ENCODE measurements at regions not wholly inside any gene's neighbourhood (a gene's known extent, or its start where the extent isn't known, plus 50 kb on each side); places are given as distances from the start of the nearest gene placed in this dataset.

- TF ChIP-seq CTCF (IDR thresholded peaks at IDR 0.05; ENCODE audit: low read depth, low read length, missing input control) (no peak), TAF1 (conservative IDR thresholded peaks at IDR 0.05) (no peak), YY1 (IDR thresholded peaks at IDR 0.05) (no peak), RAD21 (IDR thresholded peaks at IDR 0.05) (no peak), JUND (IDR thresholded peaks at IDR 0.05) (no peak), HNF4G (IDR thresholded peaks at IDR 0.05) (no peak), SP1 (IDR thresholded peaks at IDR 0.05) (no peak), EGR1 (IDR thresholded peaks at IDR 0.05; ENCODE audit: low read depth in 2 of 2) (no peak), GABPA (IDR thresholded peaks at IDR 0.05 in 1 of 2, conservative IDR thresholded peaks at IDR 0.05 in 1 of 2) (no peak), REST (IDR thresholded peaks at IDR 0.05) (no peak)
- TF ChIP-seq, protein P1, sequence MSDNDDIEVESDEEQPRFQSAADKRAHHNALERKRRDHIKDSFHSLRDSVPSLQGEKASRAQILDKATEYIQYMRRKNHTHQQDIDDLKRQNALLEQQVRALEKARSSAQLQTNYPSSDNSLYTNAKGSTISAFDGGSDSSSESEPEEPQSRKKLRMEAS (IDR thresholded peaks at IDR 0.05): no peak
- TF ChIP-seq, protein P2, sequence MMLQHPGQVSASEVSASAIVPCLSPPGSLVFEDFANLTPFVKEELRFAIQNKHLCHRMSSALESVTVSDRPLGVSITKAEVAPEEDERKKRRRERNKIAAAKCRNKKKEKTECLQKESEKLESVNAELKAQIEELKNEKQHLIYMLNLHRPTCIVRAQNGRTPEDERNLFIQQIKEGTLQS (IDR thresholded peaks at IDR 0.05): no peak
Observed at GRCh38 chr4:23162275-23162674, 469.5 kb downstream of the GBA3 start.
